ENCODE measurements at regions not wholly inside any gene's neighbourhood (a gene's known extent, or its start where the extent isn't known, plus 50 kb on each side); places are given as distances from the start of the nearest gene placed in this dataset.
"Not testable (repeated sequence)": the region's sequence is repeated elsewhere in the genome, so short reads cannot be mapped to it uniquely, and the experiment has no call there.

DNA sequence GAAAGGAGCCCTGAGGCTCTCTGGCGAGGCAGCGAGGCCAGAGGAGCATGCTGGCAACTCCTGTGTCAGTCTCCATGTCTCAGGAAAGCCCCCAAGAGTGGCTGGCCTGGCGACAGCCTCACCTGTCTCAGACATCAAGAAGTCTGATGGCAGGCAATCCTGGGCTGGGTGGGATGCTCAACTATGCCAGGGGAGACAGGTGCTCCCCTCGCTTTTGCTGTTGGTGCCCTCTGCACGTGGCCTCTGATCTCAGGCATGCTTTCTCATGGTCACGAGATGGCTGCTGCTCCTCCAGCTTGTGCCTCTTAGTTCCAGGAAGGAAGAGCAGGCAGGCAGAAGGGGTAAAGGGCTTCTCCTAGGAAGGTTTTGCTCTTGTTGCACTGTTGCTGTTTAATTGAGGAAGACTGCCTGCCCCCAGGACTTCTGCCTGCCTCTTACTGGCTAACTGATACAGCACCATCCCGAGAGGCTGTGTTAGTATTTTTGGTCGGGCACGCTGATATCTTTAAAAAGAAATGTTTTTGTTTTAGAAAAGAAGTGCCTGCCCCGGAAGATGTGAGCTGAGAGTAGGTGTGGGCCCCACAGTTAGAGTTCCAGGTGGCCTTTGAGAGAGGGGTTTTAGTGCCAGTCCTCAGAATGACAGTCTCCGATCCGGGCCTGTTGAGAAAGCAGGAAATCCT lies 344.8 kb upstream of the HS6ST1 start:
- no peak overlapping the region for H3K4me3 Mint-ChIP-seq
- H3K36me3 Mint-ChIP-seq (ENCODE audit: insufficient read depth) = no peaks in the 10 kb centered on the region
- H3K4me1 Mint-ChIP-seq (ENCODE audit: low read depth) = no peaks in the 10 kb centered on the region
- H3K9me3 Mint-ChIP-seq = no peaks in the 10 kb centered on the region
- peaks cover 30% of the 10 kb centered on the region for H3K27me3 Mint-ChIP-seq (ENCODE audit: low read depth)
- ATAC-seq (no peak), DNase-seq (no peak)

GRCh38 chr2:128664499-128664971 lies 345.9 kb upstream of the HS6ST1 start:
- DNase-seq (no peak), ATAC-seq (no peak)
- no peaks in the 10 kb centered on the region for H3K36me3 Mint-ChIP-seq (ENCODE audit: insufficient read depth)
- peaks cover 30% of the 10 kb centered on the region for H3K27me3 Mint-ChIP-seq (ENCODE audit: low read depth)
- H3K4me3 Mint-ChIP-seq = no peak overlapping the region
- H3K9me3 Mint-ChIP-seq = no peaks in the 10 kb centered on the region
- H3K4me1 Mint-ChIP-seq (ENCODE audit: low read depth) = no peaks in the 10 kb centered on the region

GRCh38 chr2:128665113-128665512 lies 346.4 kb upstream of the HS6ST1 start:
- no peaks in the 10 kb centered on the region for H3K9me3 Mint-ChIP-seq
- H3K36me3 Mint-ChIP-seq (ENCODE audit: insufficient read depth) = no peaks in the 10 kb centered on the region
- no peaks in the 10 kb centered on the region for H3K4me1 Mint-ChIP-seq (ENCODE audit: low read depth)
- peaks cover 26% of the 10 kb centered on the region for H3K27me3 Mint-ChIP-seq (ENCODE audit: low read depth)
- ATAC-seq (no peak), DNase-seq (no peak)
- no peak overlapping the region for H3K4me3 Mint-ChIP-seq

DNA sequence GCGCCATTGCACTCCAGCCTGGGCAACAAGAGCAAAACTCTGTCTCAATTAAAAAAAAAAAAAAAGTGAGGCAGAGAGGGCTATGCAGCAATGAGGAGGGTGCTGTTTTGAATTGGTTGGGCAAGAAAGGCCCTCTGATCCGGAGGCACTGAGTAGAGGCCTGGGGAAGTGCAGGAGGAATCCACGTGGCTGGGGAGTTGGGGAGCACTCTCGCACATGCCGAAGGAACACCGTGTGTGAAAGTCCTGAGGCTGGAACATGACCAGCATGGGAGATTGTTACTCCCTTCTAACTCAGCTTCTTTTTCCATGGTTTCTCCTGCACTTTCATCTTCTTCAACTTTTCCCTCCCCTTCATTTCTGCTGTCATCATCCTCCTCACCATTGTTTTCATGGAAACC lies 347.9 kb upstream of the HS6ST1 start:
- H3K4me3 Mint-ChIP-seq = no peak overlapping the region
- ATAC-seq (no peak), DNase-seq (no peak)
- H3K9me3 Mint-ChIP-seq = no peaks in the 10 kb centered on the region
- H3K4me1 Mint-ChIP-seq (ENCODE audit: low read depth) = no peaks in the 10 kb centered on the region
- H3K36me3 Mint-ChIP-seq (ENCODE audit: insufficient read depth) = no peaks in the 10 kb centered on the region
- peaks cover 20% of the 10 kb centered on the region for H3K27me3 Mint-ChIP-seq (ENCODE audit: low read depth)

DNA sequence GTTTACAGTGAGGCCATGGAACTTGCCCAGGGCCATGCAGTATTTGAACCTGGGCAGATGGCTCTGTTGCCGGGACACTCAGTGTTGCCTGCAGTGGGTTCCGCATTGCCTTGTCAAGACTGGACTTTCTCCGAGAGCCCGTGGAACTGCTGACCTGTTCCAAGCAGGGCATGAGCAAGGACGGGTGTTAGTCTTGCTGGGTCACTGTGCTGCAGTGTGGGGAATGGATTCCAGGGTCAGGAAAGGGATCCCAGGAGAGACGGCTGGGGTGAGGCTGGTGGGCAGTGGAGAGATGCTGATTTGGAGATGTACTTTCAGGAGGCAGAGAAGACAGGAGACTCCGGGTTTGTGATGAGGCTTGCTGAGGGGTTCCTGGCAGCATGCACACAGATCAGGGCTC lies 348.7 kb upstream of the HS6ST1 start:
- Mint-ChIP-seq H3K36me3 (ENCODE audit: insufficient read depth) (no peaks in the 10 kb centered on the region), H3K27me3 (ENCODE audit: low read depth) (peaks cover 15% of the 10 kb centered on the region), H3K4me1 (ENCODE audit: low read depth) (no peaks in the 10 kb centered on the region), H3K4me3 (no peak overlapping the region), H3K9me3 (no peaks in the 10 kb centered on the region)
- DNase-seq = no peak
- no peak for ATAC-seq

GRCh38 chr2:128668946-128669345 lies 350.3 kb upstream of the HS6ST1 start:
- ATAC-seq (no peak), DNase-seq (no peak)
- Mint-ChIP-seq H3K4me1 (ENCODE audit: low read depth) (no peaks in the 10 kb centered on the region), H3K27me3 (ENCODE audit: low read depth) (peaks cover 8% of the 10 kb centered on the region), H3K4me3 (no peak overlapping the region), H3K9me3 (no peaks in the 10 kb centered on the region), H3K36me3 (ENCODE audit: insufficient read depth) (no peaks in the 10 kb centered on the region)

- peaks cover 8% of the 10 kb centered on the region for H3K27me3 Mint-ChIP-seq (ENCODE audit: low read depth)
- no peak for DNase-seq
- no peak overlapping the region for H3K4me3 Mint-ChIP-seq
- no peak for ATAC-seq
- H3K4me1 Mint-ChIP-seq (ENCODE audit: low read depth) = no peaks in the 10 kb centered on the region
- no peaks in the 10 kb centered on the region for H3K36me3 Mint-ChIP-seq (ENCODE audit: insufficient read depth)
- H3K9me3 Mint-ChIP-seq = no peaks in the 10 kb centered on the region
Measured at GRCh38 chr2:128670066-128670465, 351.4 kb upstream of the HS6ST1 start.

GRCh38 chr2:128671981-128672757 lies 353.5 kb upstream of the HS6ST1 start:
- not testable (repeated sequence) for ATAC-seq; H3K4me1 Mint-ChIP-seq (ENCODE audit: low read depth); H3K27me3 Mint-ChIP-seq (ENCODE audit: low read depth); DNase-seq; H3K4me3 Mint-ChIP-seq; H3K9me3 Mint-ChIP-seq; H3K36me3 Mint-ChIP-seq (ENCODE audit: insufficient read depth)

- not testable (repeated sequence) for H3K4me3 Mint-ChIP-seq; H3K9me3 Mint-ChIP-seq; H3K27me3 Mint-ChIP-seq (ENCODE audit: low read depth); H3K4me1 Mint-ChIP-seq (ENCODE audit: low read depth); H3K36me3 Mint-ChIP-seq (ENCODE audit: insufficient read depth); ATAC-seq; DNase-seq
Measured at GRCh38 chr2:128679680-128680079, 361.0 kb upstream of the HS6ST1 start.

GRCh38 chr2:128681507-128681906 lies 362.8 kb upstream of the HS6ST1 start:
- Mint-ChIP-seq H3K27me3 (ENCODE audit: low read depth) (peaks cover 2% of the 10 kb centered on the region), H3K4me3 (no peak overlapping the region), H3K9me3 (no peaks in the 10 kb centered on the region), H3K4me1 (ENCODE audit: low read depth) (no peaks in the 10 kb centered on the region), H3K36me3 (ENCODE audit: insufficient read depth) (no peaks in the 10 kb centered on the region)
- ATAC-seq = no peak
- DNase-seq = no peak

DNA sequence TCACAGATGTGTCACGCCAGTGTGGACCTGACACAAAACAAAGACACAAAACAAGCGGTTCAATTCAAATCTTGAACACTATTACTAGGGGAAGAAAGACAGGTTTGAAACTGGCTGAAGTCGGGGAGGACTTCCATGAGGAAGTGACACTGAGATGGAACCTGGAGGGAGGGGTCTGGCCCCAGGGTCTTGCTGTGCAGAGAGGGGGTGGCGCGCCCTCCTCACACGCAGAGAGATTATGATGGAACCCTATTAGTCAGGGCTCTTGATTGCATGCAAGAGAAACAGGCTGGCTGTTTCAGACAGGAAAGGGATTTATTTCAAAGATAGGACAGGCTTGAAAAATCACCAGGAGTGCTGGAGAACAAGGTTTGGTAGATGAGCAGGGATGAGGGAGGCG lies 363.6 kb upstream of the HS6ST1 start:
- H3K4me1 Mint-ChIP-seq (ENCODE audit: low read depth) = no peaks in the 10 kb centered on the region
- no peak overlapping the region for H3K4me3 Mint-ChIP-seq
- ATAC-seq = no peak
- H3K9me3 Mint-ChIP-seq = no peaks in the 10 kb centered on the region
- no peaks in the 10 kb centered on the region for H3K36me3 Mint-ChIP-seq (ENCODE audit: insufficient read depth)
- no peak for DNase-seq
- peaks cover 2% of the 10 kb centered on the region for H3K27me3 Mint-ChIP-seq (ENCODE audit: low read depth)

GRCh38 chr2:128682729-128683284 lies 364.1 kb upstream of the HS6ST1 start:
- no peak overlapping the region for H3K4me3 Mint-ChIP-seq
- ATAC-seq = no peak
- no peaks in the 10 kb centered on the region for H3K36me3 Mint-ChIP-seq (ENCODE audit: insufficient read depth)
- no peaks in the 10 kb centered on the region for H3K9me3 Mint-ChIP-seq
- H3K4me1 Mint-ChIP-seq (ENCODE audit: low read depth) = no peaks in the 10 kb centered on the region
- no peak for DNase-seq
- peaks cover 2% of the 10 kb centered on the region for H3K27me3 Mint-ChIP-seq (ENCODE audit: low read depth)

- no peaks in the 10 kb centered on the region for H3K36me3 Mint-ChIP-seq (ENCODE audit: insufficient read depth)
- DNase-seq (no peak), ATAC-seq (no peak)
- no peaks in the 10 kb centered on the region for H3K4me1 Mint-ChIP-seq (ENCODE audit: low read depth)
- H3K4me3 Mint-ChIP-seq = no peak overlapping the region
- H3K9me3 Mint-ChIP-seq = no peaks in the 10 kb centered on the region
- peaks cover 2% of the 10 kb centered on the region for H3K27me3 Mint-ChIP-seq (ENCODE audit: low read depth)
Measured at GRCh38 chr2:128684523-128684922, 365.9 kb upstream of the HS6ST1 start.

- H3K4me1 Mint-ChIP-seq (ENCODE audit: low read depth) = no peaks in the 10 kb centered on the region
- ATAC-seq = no peak
- no peaks in the 10 kb centered on the region for H3K9me3 Mint-ChIP-seq
- H3K36me3 Mint-ChIP-seq (ENCODE audit: insufficient read depth) = no peaks in the 10 kb centered on the region
- no peak for DNase-seq
- H3K27me3 Mint-ChIP-seq (ENCODE audit: low read depth) = peaks cover 2% of the 10 kb centered on the region
- no peak overlapping the region for H3K4me3 Mint-ChIP-seq
Measured at GRCh38 chr2:128685841-128686496, 367.3 kb upstream of the HS6ST1 start.

All from activated T-cell treated with anti-CD3 and anti-CD28 coated beads, Interleukin-2, amount 50 U/mL, for 4 hours (primary cell).